NCI-H1436 (cell line): ENCODE measurements at regions not wholly inside any gene's neighbourhood (a gene's known extent, or its start where the extent isn't known, plus 50 kb on each side); places are given as distances from the start of the nearest gene placed in this dataset.
"Not testable (repeated sequence)": the region's sequence is repeated elsewhere in the genome, so short reads cannot be mapped to it uniquely, and the experiment has no call there.

Experiments
- DNase-seq: peaks from one replicate; lab custom pipeline; 2025; lab: John Stamatoyannopoulos, UW

DNA sequence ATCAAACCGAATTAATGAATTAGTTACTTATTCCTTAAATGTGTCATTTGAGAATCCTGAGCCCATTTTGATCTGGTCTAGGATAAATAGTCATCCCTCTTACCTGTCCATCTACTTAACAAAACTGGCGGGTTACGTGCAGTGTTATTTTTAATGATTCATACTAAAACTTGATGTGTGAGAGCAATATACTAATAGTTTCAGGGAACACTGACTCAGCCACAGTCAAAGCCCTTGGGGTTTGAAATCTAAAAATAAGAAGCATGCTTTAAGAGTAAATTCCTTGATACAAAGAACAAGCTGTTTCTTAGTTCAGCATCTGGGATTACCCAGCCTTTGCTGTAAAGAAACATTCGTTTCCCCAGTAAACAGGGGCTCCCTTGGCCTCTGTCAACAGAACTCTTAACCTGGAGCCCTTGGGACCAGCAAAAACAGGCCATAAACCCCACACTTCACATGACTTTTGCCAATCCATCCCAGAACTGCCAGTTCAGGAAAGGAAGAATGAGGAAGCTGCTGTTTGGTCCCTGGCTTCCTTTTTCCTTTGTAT, 370.6 kb upstream of the IGFBP3 start:
- no peak for DNase-seq

DNA sequence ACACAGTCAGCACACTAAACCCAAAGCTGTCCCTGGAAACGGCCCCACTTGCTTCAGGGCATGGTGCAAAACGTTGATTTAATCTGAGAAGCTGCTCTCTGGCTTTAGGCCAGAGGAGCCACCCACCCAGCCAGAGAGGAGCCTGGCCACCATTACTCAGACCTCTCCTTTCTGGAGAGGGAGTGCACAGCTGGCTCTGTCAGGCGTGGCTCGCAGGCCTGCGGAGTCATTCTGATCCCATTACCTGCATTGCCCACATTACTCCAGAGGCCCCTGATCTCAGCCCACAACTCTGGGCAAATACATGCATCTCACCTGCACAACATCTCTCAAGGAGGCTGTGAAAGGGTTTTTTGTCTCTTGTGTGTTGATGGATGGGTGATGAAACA, 370.0 kb upstream of the IGFBP3 start:
- no peak for DNase-seq

DNA sequence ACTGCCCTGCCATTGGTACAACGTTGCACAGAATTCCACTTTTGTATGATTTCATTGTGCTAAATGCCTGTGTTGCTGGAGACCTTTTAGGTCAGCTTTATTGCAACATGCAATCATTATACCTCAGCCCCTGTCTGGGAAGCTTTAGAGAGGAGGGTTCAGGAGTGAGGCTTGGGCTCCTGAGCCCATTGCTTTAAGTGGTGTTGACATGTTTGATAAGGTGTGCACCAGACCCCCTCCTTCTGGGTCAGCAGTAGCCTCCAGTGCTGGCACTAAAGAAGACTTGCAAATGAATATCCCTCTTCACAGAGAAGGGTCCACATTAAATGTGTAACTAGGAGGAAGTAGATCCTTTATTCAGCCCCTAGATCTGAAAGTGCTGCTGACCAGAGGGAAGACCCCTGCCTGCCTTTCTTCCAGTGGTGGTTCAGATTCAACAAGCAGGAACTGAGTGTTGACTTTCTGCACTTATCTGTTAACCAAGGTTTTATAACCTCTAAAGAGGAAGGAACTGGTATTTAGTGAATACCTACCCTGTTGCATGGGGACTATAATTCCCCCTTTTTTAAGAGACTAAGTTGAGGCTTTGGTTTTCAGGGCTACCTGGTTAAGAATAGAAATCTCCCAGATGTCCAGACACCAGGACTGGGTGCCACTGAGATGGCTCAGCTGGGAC, 369.4 kb upstream of the IGFBP3 start:
- DNase-seq: no peak

DNA sequence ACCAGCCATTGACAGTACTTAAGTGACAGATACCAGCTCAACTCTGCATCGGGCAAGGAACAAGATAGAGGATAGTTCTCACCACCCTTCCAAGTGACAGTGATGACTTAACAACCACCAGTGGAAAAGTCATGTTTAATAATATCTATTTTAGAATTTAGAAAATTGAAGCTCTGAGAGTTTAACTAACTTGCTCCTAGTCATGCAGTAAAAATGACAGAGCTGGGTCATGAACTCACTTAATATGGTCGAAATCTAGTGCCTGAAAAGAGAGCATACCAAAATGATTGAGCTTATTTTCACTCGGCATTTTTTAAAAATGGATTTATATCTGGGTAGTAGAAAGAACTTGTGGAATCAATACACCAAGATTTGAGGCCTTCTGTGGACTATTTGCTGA, 367.8 kb upstream of the IGFBP3 start:
- DNase-seq: no peak

DNA sequence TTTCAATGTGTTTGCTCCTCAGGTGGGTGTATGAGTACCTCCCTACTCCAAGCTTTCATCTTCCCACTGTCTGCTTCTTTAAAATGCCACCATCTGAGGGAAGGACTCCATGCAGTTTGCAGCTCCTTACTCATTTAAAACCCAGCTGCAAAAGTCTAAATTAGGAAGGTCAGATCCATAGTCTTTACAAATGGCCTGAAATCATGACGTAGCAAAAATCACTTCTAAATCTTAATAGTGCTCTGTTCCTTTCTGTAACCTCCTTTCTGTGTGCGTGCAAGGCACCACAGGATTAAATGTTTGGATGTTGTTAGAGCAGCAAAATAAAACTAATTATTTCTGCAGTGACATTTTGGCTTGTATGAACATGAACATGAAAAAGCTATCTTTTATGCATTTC, 366.9 kb upstream of the IGFBP3 start:
- no peak for DNase-seq

DNA sequence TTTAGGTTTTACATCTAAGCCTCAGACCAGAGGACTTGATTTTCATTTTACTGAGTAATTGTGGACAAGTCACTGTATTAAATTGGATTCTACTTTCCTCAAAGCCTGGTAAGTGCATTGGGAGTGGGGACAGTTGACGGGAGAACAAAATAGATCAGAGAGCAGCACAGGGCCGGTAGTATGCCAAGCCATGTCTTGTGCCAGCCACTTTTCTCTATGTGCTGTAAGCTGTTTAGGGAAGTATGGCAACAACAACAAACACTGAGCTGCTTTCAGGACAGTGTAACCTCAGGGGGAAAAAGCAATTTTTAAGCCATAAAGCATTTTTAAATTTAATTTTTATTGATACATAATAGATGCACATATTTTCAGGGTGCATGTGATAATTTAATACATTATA, 365.9 kb upstream of the IGFBP3 start:
- DNase-seq: no peak

DNA sequence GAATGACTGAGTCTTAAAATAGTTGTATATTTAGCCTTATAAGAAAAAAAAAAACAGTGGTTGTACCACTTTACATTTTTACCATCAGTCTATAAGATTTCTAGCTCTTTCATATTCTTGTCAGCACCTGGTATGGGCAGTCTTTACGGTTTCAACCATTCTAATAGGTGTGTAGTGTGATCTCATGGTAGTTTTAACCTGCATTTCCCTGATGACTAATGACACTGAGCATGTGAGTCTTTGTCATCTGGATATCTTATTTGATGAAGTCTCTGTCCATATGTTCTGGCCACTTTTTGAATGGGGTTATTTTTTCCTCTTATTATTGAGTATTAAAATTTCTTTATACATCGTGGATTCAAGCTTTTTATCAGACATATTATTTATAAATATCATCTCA, 365.3 kb upstream of the IGFBP3 start:
- no peak for DNase-seq

DNA sequence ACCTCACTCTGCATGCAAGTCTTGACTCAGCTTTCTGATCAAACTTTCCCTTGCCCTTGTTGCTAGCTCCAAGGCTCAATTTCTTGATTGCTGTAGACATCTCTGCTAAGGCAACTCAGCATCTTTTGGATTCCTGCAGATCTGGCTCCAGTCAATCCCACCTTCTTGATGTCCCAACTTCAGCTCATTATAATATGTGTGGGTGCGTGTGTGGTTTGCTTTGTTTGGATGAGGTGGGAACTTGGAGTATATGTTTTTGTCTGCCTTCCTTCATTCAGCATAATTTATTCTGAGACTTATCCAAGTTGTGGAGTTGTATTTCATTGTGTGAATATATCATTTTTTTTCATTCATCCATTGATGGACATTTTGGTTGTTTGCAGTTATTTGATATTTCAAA, 364.8 kb upstream of the IGFBP3 start:
- DNase-seq: no peak

DNA sequence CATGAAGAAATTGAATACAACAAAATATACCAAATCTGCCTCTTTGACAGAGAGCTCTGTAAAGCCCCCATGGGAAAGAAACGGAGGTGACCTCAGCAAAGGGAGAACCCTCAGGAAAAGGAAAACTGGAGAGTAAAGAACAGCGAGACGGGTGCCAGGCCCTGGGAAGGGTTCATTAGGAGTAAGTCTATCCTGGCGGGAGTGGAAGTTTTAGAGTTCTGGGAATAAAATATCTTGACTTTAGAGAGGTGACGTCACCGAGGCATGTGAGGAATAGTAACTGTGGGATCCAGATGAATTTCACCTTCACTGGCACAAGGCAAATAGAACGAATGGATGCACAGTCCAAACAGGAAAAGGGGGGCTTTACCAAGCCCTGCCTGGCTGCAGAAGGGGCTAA, 362.8 kb upstream of the IGFBP3 start:
- DNase-seq: no peak

DNA sequence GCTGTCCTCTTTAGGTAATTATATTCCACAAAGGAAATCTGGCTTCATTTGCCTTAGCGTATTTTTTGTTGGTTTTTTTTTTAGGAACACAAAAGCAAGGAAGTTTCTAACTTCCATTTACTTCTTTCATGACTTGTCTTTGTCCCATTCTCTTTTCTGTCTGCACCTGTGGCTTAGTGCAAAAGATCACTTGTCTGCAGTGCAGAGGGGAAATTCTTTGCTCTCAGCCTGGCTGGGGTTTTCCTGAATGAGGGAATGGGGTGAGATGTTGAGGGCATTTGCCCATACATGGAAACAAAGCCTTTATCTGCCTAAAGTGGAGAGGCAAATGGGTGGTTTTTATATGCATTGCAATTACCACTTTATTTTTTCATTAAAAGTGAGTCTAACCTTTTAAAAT, 361.1 kb upstream of the IGFBP3 start:
- no peak for DNase-seq

DNA sequence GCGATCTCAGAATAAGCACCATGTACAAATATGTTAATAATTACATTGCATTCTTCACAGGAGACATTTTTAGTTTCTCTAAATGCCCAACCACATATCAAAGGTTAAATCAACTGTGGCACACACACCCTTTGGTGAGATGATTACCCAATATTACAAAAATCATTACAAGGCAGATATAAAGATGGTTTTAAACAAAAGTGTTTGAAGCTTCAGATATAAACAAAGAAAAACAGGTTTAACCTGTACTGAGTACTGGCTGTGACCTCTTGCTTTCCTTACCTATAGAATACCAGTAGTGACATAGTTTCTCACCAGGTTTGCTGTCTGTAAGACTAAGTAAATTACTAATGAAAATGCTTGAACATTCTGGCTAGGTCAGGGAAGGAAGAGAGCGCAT, 360.0 kb upstream of the IGFBP3 start:
- DNase-seq: no peak

DNA sequence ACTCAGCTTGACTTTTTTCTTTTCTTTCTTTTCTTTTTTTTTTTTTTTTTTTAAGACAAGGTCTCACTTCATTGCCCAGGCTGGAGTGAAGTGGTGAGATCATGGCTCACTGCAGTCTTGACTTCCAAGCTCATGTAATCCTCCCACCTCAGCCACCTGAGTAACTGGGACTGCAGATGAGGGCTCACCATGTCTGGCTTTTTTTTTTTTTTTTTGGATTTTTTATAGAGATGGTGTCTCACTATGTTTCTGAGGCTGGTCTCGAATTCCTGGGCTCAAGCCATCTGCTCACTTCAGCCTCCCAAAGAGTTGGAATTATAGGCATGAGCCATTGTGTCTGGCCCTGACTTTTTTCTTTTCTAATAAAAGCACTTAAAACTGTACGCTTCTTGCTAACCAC, 358.2 kb upstream of the IGFBP3 start:
- no peak for DNase-seq

DNA sequence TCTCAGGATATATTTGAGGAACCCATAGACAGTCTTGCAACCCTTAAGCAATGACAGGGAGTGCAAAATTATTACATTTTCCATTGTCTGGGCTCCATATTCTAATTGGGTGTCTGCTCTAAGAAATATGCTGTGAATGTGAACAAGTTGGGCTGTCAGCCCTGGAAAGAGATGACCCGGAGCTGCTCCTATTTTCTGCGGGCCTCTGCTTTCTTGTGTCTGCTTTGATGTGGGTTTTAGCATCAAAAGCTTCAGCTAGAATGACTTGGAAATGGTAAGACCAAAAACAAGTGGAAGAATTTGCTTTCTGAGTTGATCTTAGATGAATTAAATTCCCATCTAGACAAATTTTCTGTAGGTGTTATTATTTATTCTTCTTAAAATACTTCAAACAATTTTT, 343.6 kb upstream of the IGFBP3 start:
- no peak for DNase-seq

DNA sequence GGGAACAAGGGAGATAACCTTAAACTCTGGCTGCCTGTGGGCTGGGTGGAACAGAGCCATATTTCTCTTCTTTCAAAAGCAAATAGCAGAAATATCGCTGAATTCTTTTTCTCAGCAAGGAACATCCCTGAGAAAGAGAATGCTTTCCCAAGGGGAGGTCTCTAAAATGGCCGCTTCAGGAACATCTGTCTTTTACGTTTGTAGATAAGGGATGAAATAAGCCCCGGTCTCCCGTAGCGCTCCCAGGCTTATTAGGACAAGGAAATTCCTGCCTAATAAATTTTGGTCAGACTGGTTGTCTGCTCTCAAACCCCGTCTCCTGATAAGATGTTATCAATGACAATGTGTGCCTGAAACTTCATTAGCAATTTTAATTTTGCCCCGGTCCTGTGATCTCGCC, 340.6 kb upstream of the IGFBP3 start:
- DNase-seq: not testable (repeated sequence)

DNA sequence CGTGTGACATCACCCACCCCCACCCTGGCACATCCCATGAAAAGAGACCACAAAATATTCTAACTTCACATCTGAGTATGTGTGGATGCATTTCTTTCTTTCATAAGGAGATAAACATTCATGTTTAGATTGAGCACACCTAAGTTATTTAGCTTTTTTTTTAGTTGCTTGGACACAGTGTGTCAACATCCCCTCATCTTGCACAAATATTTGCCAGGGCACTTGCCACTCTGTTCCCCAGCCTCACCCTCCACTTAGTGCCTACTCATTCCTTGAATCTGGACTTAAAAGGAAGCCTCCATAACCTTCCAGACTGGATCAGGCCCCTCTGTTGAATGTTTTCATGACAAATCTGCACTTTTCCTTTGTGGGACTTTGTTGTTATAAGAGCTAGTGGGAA, 338.9 kb upstream of the IGFBP3 start:
- DNase-seq: no peak

DNA sequence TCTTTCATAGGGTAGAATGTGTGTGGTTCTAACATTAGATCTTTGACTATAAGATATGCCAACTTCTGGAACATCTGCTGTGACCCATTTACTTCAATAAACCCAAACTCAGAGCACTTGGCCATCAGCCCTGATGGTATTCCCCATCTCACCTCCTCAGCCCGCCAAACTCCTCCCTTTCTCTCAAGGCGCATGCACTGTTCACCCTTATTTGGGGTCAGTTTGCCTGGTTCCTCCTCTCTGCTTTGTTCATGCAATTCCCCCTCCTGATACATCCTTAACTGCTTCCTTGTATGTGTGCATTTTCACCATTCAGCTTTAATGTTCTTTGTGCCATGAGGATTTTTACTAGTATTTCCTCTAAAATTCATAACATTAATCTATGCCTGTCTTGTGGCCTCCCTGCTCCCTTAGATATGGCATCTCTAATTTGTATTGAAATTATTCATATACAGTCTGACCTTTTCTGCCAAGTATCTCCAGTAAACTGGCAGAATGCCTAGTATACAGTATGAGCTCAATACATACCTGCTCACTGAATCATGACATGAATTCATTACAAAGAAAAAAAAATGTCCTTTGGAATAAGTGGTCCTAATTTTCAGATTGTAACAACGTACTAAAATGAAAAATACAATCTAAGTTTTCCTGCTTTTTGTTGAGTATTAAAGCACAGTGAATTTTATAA, 336.8 kb upstream of the IGFBP3 start:
- no peak for DNase-seq

DNA sequence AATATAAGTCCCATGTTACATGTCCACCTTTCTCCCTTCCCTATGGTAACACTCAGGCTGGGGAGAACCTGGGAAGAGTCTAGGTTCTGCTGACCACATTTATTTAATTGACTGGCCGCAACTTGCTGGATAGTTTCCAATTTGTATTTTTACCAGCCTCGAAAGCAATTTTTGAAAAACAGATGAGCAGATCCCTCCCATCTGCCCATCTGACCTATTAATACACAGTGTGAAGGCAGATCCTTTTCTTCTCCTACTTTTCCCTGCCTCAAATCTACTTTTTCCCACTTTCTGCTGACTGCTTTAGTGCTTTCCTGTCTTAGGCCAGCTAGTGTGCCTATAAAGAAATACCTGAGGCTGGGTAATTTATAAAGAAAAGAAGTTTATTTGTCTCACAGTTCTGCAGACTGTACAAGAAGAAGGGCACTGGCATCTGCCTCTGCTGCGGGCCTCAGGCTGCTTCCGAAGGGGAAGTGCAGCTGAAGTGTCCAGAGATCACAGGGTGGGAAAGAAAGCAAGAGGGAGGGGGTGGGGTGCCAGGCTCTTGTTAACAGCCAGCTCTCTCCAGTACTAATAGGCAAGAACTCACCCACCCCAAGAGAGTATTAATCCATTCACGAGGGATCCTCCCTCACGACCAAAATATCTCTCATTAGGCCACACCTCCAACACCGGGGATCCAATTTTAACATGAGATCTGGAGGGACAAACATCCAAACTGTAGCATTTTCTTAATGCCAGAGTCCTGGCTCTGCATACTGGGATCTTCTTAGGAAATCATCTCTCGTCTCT, 336.0 kb upstream of the IGFBP3 start:
- no peak for DNase-seq

DNA sequence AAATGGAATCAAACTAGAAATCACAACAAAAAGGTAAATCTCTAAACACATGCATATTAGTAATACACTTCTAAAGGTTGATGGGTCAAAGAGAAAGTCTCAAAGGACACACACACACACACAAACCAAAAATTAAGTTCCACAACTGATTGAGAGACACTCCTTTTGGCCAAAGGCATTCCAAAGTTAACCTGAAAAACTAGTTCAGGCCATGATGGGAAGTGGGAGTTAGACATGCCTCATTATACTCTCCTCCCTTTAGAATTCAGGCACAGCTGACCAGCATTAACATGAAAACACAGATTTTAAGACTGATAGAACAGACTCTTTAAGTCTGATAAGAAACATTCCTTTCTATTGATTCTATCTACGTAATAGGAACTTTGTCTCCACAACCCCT, 332.4 kb upstream of the IGFBP3 start:
- DNase-seq: no peak

DNA sequence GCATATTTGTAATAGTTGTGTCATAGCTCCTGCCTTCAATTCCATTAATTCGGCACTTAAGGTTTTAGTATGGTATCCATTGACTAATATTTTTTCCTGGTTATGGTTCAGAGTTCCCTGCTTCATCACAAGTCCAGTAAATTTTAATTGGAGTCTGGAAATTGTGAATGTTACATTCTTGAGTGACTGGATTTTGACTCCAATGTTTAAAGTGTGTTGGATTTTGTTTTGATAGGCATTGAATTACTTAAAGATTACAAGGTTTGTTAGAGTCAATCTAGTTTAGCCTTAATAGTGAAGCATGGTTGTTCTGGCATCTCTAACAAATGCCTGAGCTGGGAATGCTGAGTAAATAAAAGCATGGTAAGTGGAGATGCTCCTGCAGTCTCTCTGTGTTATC, 326.6 kb upstream of the IGFBP3 start:
- no peak for DNase-seq

DNA sequence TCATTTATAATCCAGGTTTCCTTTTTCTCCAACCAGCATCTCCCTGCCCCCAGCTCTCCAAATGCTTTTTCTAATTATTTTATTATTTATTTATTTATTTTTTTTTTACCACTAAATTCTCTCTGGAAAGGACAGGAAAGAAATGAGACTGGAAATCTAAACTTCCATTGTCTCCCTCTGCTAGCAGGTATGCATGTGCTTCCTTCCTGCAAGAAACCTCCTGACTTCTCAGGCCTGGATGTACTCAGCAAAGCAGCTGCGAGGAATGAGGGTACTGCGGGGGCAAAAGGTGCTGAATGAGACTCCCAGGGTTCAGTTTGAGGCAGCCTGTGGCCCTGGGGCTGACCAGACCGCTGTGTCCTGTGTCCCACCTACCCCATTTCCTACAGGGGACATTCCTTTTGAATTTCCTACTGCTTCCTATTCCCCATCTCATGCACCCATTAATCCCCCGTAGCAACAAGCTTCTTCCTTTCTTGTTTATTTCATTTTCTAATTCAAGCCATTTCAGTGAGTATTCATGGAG, 324.6 kb upstream of the IGFBP3 start:
- DNase-seq: no peak

DNA sequence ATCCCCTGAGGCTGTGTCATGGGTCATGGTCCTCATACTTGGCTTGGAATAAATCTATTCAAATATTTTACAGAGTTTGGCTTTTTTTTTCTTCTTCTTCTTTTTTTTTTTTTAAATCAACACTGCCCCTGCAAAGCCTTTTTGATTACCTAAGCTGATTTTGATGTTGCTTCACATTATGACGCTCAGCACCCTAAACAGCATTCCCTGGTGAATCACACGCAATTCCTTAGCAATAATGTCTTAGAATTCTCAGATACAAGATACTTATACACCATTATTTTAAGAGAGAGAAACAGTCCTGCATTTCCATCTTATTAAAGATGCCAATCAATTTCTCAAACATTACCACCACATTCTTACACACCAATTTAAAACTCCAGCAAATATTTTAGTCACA, 323.7 kb upstream of the IGFBP3 start:
- no peak for DNase-seq

DNA sequence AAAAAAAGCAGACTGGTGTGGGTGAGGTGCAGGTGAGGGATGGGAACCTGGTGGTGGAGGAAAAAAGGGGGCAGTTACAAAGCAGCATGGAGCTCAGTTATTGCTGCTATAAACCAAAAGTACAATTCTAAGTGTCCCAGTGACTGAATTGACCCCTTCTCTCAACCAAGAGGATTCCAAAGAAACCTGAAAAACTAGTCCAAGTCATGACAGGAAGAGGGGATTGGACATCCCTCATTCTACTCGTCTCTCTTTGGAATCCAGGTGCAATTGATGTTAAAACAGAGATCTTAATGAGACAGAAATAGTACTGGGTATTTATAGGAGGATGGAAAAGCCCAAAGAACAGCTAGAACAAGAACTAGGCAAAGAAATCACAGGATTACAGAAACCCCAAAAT, 322.3 kb upstream of the IGFBP3 start:
- DNase-seq: no peak

DNA sequence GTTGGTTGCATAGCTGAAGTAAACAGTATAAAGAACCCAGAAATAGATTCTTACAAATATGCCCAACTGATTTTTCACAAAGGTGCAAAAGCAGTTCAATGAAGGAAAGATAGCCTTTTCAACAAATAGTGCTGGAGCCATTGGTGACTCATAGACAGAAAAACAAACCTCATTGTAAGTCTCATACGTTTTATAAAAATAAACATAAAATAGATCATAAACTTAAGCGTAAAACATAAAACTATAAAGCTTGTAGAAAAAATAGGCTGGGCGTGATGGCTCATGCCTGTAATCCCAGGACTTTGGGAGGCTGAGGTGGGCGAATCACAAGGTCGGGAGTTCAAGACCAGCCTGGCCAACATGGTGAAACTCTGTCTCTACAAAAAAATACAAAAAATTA, 318.8 kb upstream of the IGFBP3 start:
- no peak for DNase-seq
